Esophagus muscularis mucosa (tissue), 3 donors: ENCODE measurements at regions not wholly inside any gene's neighbourhood (a gene's known extent, or its start where the extent isn't known, plus 50 kb on each side); places are given as distances from the start of the nearest gene placed in this dataset.

Experiments
- CTCF ChIP-seq, 3 experiments: fragments of 200-600 bp in 2 of 3; fragments of 450-650 bp in 1 of 3; sonication (generic) in 2 of 3; IDR thresholded peaks; one replicate each; pipeline ENCODE4 v1.5.1; 2017 to 2019; ENCODE audit warnings: antibody characterized with exemption in 3 of 3, mild to moderate bottlenecking in 2 of 3, moderate library complexity in 1 of 3
- POLR2AphosphoS5 ChIP-seq, 2 donors: sonication (generic); formaldehyde crosslinking; IDR thresholded peaks; one replicate each; pipeline ENCODE4 v1.6.1; 2017; ENCODE audit warnings: antibody characterized with exemption in 2 of 2

GRCh38 chr18:39666541-39666940, 2100.9 kb upstream of the CELF4 start:
- TF ChIP-seq CTCF (IDR thresholded peaks at IDR 0.05), result no peak
- TF ChIP-seq POLR2AphosphoS5 (IDR thresholded peaks at IDR 0.05), result no peak
